ENCODE measurements at regions not wholly inside any gene's neighbourhood (a gene's known extent, or its start where the extent isn't known, plus 50 kb on each side); places are given as distances from the start of the nearest gene placed in this dataset.

- intact Hi-C loops (cut with DNase I), result no loop called here
Measured at GRCh38 chr2:144288438-144288837, 231.5 kb downstream of the ZEB2 start.

DNA sequence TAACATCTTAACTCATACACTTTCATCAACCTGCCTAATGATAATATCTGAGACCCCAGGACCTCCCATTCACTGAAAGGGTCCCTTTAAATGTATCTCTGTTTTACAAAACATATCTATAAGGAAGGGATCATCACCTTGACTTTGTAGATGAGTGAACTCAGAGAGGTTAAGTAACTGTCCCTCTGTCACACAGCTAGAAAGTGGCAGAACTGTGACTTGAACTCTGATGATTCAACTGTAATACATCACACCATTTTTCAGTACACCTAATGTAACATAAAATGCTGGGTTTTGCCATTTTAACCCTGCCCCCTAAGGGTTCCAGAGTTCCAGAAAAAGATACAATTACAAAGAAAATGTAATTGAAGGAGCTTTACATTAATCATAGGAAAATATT lies 234.6 kb downstream of the ZEB2 start:
- DNase-seq (ENCODE audit: low spot score), result no peak
- intact Hi-C loops (cut with DNase I), result no loop called here

More at GRCh38 chr2:144288438-144288837, 231.5 kb downstream of the ZEB2 start:
- DNase-seq (ENCODE audit: low spot score), result no peak

GRCh38 chr2:144281476-144281875 lies 238.4 kb downstream of the ZEB2 start:
- intact Hi-C loops (cut with DNase I), result no loop called here

DNA sequence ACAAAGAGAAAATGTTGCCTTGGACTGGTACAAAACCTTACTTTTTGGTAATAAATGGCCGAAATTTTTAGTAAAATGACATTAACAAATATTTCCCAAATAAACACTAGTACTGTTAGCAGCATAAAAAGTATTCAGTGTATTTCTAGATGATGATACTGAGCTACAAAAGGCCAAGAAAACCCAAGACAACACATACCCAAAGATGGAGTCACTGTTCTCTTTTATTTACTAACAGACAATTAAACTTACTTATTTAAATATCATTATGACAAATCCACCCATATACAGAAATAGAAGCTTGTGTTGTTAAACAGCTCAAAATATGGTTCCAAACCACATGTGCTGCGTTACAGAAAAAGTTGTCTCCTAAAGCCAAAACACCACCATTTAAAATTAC lies 239.9 kb downstream of the ZEB2 start:
- DNase-seq (ENCODE audit: low spot score), result no peak
- intact Hi-C loops (cut with DNase I), result no loop called here

More at GRCh38 chr2:144281476-144281875, 238.4 kb downstream of the ZEB2 start:
- DNase-seq (ENCODE audit: low spot score), result no peak

GRCh38 chr2:144279165-144279564 lies 240.8 kb downstream of the ZEB2 start:
- intact Hi-C loops (cut with DNase I), result no loop called here
- DNase-seq (ENCODE audit: low spot score), result no peak

- intact Hi-C loops (cut with DNase I), result no loop called here
- no peak for DNase-seq (ENCODE audit: low spot score)
Measured at GRCh38 chr2:144277622-144278354, 242.1 kb downstream of the ZEB2 start.

- intact Hi-C loops (cut with DNase I), result no loop called here
- DNase-seq (ENCODE audit: low spot score), result no peak
Measured at GRCh38 chr2:144275340-144275739, 244.6 kb downstream of the ZEB2 start.

- DNase-seq (ENCODE audit: low spot score), result no peak
- intact Hi-C loops (cut with DNase I), result no loop called here
Measured at GRCh38 chr2:144274131-144274530, 245.8 kb downstream of the ZEB2 start.

DNA sequence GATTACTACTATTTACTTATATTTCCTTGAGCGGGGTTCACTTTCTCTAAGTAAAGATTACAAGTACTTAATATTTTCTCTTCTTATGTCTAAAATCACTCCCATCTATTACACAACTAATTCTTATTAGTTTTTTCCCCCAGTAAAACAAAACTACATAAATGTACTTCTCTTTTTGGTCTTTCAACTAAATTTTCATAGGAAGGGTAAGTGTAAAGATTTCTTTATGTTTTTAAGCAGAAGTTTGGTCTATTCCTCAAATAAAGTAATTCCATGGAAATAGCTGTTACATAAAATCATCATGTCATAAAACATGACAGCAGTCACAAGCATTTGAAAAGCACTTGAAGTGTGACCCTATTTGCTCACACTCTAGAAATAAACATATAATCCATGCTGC lies 249.0 kb downstream of the ZEB2 start:
- intact Hi-C loops (cut with DNase I), result no loop called here
- DNase-seq (ENCODE audit: low spot score), result no peak

DNA sequence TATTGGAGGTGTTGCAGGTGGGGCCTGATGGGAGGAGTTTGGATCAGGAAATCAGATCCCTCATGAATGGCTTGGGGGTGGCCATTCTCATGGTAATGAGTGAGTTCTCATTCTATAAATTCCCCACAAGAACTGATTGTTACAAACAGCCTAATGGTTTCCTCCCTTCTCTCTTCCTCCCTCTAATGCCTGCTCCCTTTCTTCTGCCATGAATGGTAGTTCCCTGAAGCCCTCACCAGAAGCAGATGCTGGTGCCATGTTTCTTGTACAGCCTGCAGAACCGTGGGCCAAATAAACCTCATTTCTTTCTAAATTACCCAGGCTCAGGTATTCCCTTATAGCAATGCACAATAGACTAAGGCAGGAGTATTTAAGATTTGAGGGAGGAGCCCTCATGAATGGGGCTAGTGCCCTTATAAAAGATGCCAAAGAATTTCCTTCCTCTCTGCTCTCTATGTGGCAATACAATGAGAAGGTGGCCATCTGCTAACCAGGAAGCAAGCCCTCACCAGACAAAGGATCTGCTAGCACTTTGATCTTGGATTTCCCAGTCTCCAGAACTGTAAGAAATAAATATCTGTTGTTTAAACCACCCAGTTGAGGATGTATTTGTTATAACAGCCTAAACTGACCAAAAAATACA lies 251.8 kb downstream of the ZEB2 start:
- DNase-seq (ENCODE audit: low spot score), result no peak
- intact Hi-C loops (cut with DNase I), result loop anchor here (5.0 kb wide), 1 partner anchor 71 kb away; no protein-coding TSS in a partner anchor

GRCh38 chr2:144267239-144267638 lies 252.7 kb downstream of the ZEB2 start:
- DNase-seq (ENCODE audit: low spot score), result no peak
- intact Hi-C loops (cut with DNase I), result loop anchor here (5.0 kb wide), 1 partner anchor 70 kb away; no protein-coding TSS in a partner anchor

GRCh38 chr2:144265654-144266053 lies 254.3 kb downstream of the ZEB2 start:
- intact Hi-C loops (cut with DNase I), result loop anchor here (5.0 kb wide), 1 partner anchor 68 kb away; no protein-coding TSS in a partner anchor
- no peak for DNase-seq (ENCODE audit: low spot score)

- DNase-seq (ENCODE audit: low spot score), result no peak
- intact Hi-C loops (cut with DNase I), result no loop called here
Measured at GRCh38 chr2:144261966-144262365, 258.0 kb downstream of the ZEB2 start.

- no peak for DNase-seq (ENCODE audit: low spot score)
- intact Hi-C loops (cut with DNase I), result no loop called here
Measured at GRCh38 chr2:144261336-144261735, 258.6 kb downstream of the ZEB2 start.

DNA sequence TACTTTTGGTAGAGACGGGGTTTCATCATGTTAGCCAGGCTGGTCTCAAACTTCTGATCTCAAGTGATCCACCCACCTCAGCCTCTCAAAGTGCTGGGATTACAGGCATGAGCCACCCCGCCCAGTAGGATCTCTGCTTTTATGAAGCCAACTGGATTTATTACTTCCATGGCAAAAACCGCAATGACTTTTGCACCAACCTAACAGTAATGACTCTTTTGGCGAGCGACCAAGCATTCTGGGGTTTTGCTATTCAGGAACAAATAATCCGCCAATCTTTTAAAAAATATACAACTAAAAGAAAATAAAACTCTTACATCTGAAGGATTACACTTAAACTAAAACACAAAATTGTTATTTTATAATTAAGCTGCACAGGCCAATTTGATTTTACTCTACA lies 260.6 kb downstream of the ZEB2 start:
- no peak for DNase-seq (ENCODE audit: low spot score)
- intact Hi-C loops (cut with DNase I), result no loop called here

DNA sequence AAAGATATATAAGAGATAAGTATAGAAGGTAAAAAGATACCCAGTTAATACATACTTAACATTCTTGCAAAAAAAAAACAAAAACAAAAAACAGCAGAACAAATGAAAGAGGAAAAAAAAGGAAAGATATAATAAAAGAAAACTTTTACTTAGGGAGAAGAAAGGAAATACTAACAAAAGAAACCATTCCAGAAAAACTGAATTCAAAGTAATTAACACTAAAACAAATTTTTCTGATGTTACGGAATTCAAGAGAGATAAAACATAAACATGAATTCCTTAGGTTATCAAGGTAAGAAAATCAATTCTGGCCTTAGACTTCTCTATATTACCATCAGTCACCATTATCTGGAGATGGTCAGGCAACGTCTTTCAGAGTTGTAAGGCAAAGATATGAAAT lies 261.8 kb downstream of the ZEB2 start:
- intact Hi-C loops (cut with DNase I), result no loop called here
- no peak for DNase-seq (ENCODE audit: low spot score)

DNA sequence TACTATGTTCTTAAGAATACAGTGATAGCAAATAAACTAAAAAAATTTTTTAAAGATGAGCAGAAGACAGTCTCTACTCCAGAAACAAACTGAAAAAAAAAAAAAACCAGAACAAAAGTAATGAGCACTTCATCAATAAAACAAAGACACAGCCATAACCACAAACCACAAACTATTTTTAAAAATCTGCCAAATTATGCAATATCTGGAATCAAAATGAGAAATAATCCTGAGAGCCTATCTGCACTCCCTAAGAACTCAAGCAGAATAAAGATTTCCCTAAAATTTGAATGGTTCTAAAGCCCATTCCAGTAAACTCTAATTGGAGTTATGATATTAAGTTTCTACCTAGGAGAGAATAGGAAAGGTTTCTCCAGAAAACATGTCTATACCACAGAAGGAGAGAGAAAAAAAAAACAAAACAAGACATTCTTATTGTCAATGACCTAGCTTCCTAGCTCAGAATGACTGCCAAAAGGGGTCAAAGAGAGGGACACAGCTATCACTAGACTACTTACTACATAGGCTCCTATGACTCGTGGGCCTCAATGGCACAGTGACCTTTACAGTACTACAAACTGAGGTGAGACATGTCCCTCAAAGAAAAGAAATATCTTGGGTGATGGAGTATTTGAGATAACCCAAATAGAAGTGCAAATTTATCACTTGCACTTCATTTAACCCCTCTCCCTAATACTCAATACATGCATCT lies 262.8 kb downstream of the ZEB2 start:
- intact Hi-C loops (cut with DNase I), result no loop called here
- no peak for DNase-seq (ENCODE audit: low spot score)

- intact Hi-C loops (cut with DNase I), result no loop called here
- no peak for DNase-seq (ENCODE audit: low spot score)
Measured at GRCh38 chr2:144254342-144255235, 265.3 kb downstream of the ZEB2 start.

- no peak for DNase-seq (ENCODE audit: low spot score)
- intact Hi-C loops (cut with DNase I), result no loop called here
Measured at GRCh38 chr2:144253743-144254142, 266.2 kb downstream of the ZEB2 start.

- intact Hi-C loops (cut with DNase I), result no loop called here
- no peak for DNase-seq (ENCODE audit: low spot score)
Measured at GRCh38 chr2:144252694-144253093, 267.2 kb downstream of the ZEB2 start.
